ENCODE measurements at regions not wholly inside any gene's neighbourhood (a gene's known extent, or its start where the extent isn't known, plus 50 kb on each side); places are given as distances from the start of the nearest gene placed in this dataset.

DNA sequence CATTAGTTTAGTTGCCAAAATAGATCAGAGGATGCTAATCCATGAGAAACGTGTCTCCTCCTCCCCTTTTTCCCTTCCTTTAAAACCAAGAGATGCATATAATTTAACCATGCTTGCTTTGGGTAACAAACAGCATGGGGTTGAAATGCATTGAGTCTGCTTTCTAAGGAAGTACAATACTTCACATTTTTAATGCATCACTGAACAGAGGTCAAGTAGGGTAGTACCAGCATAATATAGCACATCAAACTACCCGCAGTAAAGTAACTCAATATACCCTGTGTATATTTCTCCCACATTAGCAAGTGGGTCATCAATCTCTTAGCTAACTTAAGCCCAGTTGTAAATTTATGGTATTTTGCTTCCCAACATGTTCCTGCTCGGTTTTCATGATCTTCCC, 239.3 kb upstream of the SEMA3C start:
- Histone ChIP-seq H3K4me2 (ENCODE audit: insufficient read depth in 1 of 2, low read depth in 2 of 2, low read length in 2 of 2) (no peak overlapping the region), H4K91ac (replicated peaks; ENCODE audit: insufficient read length, low read length) (no peak overlapping the region), H3K4ac (replicated peaks; ENCODE audit: insufficient read length, low read depth, low read length) (no peak overlapping the region), H2AFZ (ENCODE audit: low read length) (no peak overlapping the region), H2BK120ac (replicated peaks; ENCODE audit: low read depth, low read length) (no peak overlapping the region), H3K9ac (replicated peaks in 1 of 4; ENCODE audit: extremely low read depth in 1 of 4, low read depth in 3 of 4, low read length in 3 of 4) (no peak overlapping the region), H4K8ac (ENCODE audit: extremely low read depth, insufficient read depth, low read length) (no peak overlapping the region), H3K36me3 (ENCODE audit: control insufficient read depth in 2 of 4, insufficient read depth in 4 of 4, low read length in 3 of 4) (no peaks in the 10 kb centered on the region), H3K18ac (ENCODE audit: extremely low read depth, low read length) (no peak overlapping the region), H2BK20ac (ENCODE audit: low read length) (no peak overlapping the region), H3K79me2 (ENCODE audit: control insufficient read depth in 1 of 2, insufficient read depth in 2 of 2, low read length in 2 of 2) (no peaks in the 10 kb centered on the region), H3K9me3 (ENCODE audit: insufficient read depth in 2 of 2, low read depth in 1 of 2, low read length in 1 of 2) (no peaks in the 10 kb centered on the region), H4K5ac (ENCODE audit: insufficient read length, low read depth, low read length) (no peak overlapping the region), H3K14ac (ENCODE audit: insufficient read length) (no peak overlapping the region), H2BK12ac (ENCODE audit: low read depth, low read length) (no peak overlapping the region), H3K56ac (replicated peaks; ENCODE audit: insufficient read length, low read depth, low read length) (no peak overlapping the region), H4K20me1 (replicated peaks in 1 of 2; ENCODE audit: control insufficient read depth in 1 of 2, insufficient read depth in 2 of 2, low read length in 2 of 2) (no peaks in the 10 kb centered on the region), H3K79me1 (ENCODE audit: low read depth, low read length) (no peaks in the 10 kb centered on the region), H2BK15ac (ENCODE audit: low read length) (no peak overlapping the region), H3K23ac (ENCODE audit: insufficient read length) (no peak overlapping the region), H3K23me2 (ENCODE audit: low read depth, low read length) (no peaks in the 10 kb centered on the region), H2BK5ac (ENCODE audit: low read depth, low read length) (no peak overlapping the region), H3K4me1 (replicated peaks in 1 of 4; ENCODE audit: control insufficient read depth in 3 of 4, insufficient read depth in 4 of 4, low read length in 3 of 4) (peaks cover 0 to 9% (median 4%) of the 10 kb centered on the region in 4 experiments; a peak in 5 of 7 replicates), H3K27ac (ENCODE audit: low read depth, low read length) (no peak overlapping the region), H3K27me3 (replicated peaks in 1 of 4; ENCODE audit: control insufficient read depth in 3 of 4, extremely low read depth in 1 of 4, insufficient read depth in 3 of 4, low read length in 3 of 4) (peaks cover 0 to 2% (median 0%) of the 10 kb centered on the region in 4 experiments; a peak in 1 of 7 replicates), H2AK5ac (ENCODE audit: low read depth, low read length) (no peak overlapping the region), H3K4me3 (ENCODE audit: extremely low read depth in 1 of 4, insufficient read depth in 2 of 4, low read depth in 3 of 4, low read length in 4 of 4) (no peak overlapping the region)
- ChIA-PET CTCF (ENCODE audit: partially characterized antibody) (no interaction called here), POLR2A (ENCODE audit: partially characterized antibody) (no interaction called here)
- no peak for FAIRE-seq
- 66% methylated on average over 3 of the region's 3 CpGs; no CpG with 5 or more reads in 1 of the 2 experiments for WGBS, 2 experiments (ENCODE audit: extremely low coverage in 1 of 2, insufficient coverage in 1 of 2, insufficient read length in 1 of 2, insufficient replicate concordance in 2 of 2, low coverage in 1 of 2, low lambda C conversion rate in 2 of 2, missing lambda C conversion rate in 1 of 2)
- DNase-seq (ENCODE audit: low read depth in 1 of 2, low spot score in 2 of 2), result no peak
- TF ChIP-seq, protein P1, sequence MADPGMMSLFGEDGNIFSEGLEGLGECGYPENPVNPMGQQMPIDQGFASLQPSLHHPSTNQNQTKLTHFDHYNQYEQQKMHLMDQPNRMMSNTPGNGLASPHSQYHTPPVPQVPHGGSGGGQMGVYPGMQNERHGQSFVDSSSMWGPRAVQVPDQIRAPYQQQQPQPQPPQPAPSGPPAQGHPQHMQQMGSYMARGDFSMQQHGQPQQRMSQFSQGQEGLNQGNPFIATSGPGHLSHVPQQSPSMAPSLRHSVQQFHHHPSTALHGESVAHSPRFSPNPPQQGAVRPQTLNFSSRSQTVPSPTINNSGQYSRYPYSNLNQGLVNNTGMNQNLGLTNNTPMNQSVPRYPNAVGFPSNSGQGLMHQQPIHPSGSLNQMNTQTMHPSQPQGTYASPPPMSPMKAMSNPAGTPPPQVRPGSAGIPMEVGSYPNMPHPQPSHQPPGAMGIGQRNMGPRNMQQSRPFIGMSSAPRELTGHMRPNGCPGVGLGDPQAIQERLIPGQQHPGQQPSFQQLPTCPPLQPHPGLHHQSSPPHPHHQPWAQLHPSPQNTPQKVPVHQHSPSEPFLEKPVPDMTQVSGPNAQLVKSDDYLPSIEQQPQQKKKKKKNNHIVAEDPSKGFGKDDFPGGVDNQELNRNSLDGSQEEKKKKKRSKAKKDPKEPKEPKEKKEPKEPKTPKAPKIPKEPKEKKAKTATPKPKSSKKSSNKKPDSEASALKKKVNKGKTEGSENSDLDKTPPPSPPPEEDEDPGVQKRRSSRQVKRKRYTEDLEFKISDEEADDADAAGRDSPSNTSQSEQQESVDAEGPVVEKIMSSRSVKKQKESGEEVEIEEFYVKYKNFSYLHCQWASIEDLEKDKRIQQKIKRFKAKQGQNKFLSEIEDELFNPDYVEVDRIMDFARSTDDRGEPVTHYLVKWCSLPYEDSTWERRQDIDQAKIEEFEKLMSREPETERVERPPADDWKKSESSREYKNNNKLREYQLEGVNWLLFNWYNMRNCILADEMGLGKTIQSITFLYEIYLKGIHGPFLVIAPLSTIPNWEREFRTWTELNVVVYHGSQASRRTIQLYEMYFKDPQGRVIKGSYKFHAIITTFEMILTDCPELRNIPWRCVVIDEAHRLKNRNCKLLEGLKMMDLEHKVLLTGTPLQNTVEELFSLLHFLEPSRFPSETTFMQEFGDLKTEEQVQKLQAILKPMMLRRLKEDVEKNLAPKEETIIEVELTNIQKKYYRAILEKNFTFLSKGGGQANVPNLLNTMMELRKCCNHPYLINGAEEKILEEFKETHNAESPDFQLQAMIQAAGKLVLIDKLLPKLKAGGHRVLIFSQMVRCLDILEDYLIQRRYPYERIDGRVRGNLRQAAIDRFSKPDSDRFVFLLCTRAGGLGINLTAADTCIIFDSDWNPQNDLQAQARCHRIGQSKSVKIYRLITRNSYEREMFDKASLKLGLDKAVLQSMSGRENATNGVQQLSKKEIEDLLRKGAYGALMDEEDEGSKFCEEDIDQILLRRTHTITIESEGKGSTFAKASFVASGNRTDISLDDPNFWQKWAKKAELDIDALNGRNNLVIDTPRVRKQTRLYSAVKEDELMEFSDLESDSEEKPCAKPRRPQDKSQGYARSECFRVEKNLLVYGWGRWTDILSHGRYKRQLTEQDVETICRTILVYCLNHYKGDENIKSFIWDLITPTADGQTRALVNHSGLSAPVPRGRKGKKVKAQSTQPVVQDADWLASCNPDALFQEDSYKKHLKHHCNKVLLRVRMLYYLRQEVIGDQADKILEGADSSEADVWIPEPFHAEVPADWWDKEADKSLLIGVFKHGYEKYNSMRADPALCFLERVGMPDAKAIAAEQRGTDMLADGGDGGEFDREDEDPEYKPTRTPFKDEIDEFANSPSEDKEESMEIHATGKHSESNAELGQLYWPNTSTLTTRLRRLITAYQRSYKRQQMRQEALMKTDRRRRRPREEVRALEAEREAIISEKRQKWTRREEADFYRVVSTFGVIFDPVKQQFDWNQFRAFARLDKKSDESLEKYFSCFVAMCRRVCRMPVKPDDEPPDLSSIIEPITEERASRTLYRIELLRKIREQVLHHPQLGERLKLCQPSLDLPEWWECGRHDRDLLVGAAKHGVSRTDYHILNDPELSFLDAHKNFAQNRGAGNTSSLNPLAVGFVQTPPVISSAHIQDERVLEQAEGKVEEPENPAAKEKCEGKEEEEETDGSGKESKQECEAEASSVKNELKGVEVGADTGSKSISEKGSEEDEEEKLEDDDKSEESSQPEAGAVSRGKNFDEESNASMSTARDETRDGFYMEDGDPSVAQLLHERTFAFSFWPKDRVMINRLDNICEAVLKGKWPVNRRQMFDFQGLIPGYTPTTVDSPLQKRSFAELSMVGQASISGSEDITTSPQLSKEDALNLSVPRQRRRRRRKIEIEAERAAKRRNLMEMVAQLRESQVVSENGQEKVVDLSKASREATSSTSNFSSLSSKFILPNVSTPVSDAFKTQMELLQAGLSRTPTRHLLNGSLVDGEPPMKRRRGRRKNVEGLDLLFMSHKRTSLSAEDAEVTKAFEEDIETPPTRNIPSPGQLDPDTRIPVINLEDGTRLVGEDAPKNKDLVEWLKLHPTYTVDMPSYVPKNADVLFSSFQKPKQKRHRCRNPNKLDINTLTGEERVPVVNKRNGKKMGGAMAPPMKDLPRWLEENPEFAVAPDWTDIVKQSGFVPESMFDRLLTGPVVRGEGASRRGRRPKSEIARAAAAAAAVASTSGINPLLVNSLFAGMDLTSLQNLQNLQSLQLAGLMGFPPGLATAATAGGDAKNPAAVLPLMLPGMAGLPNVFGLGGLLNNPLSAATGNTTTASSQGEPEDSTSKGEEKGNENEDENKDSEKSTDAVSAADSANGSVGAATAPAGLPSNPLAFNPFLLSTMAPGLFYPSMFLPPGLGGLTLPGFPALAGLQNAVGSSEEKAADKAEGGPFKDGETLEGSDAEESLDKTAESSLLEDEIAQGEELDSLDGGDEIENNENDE (IDR thresholded peaks at IDR 0.05; ENCODE audit: insufficient replicate concordance, low read length), result no peak
